AG04450 (cell line): ENCODE measurements at regions not wholly inside any gene's neighbourhood (a gene's known extent, or its start where the extent isn't known, plus 50 kb on each side); places are given as distances from the start of the nearest gene placed in this dataset.

Source experiments
- CTCF ChIA-PET: fragments of 300-600, 350-600 bp; formaldehyde crosslinking; extraction: SDS; loops from one replicate; lab custom pipeline; 2022; ENCODE audit warnings: antibody characterized with exemption, inconsistent platforms; lab: Charles Lee
- POLR2A ChIA-PET: fragments of 350-600 bp; formaldehyde crosslinking; extraction: SDS; loops from one replicate; lab custom pipeline; 2021; ENCODE audit warnings: antibody characterized with exemption, inconsistent platforms; lab: Yijun Ruan, JAX
- DNase-seq: peaks from one replicate; pipeline ENCODE4 v3.0.0-alpha.2; 2011; ENCODE audit warnings: low read depth, low spot score
- H3K27ac ChIP-seq: one replicate; pipeline ENCODE4 v1.5.1; 2012; ENCODE audit warnings: low read depth, low read length, control low read depth
- H3K27me3 ChIP-seq: one replicate; pipeline ENCODE4 v1.6.0; 2012; ENCODE audit warnings: low read length; ENCODE audit not compliant: control insufficient read depth, insufficient read depth
- H3K4me3 ChIP-seq: 2 replicates; pipeline ENCODE4 v1.5.1; 2011; ENCODE audit warnings: mild to moderate bottlenecking, low read depth, low read length, control low read depth
- H3K9me3 ChIP-seq: 2 replicates; pipeline ENCODE4 v1.5.1; 2012; ENCODE audit warnings: low read length; ENCODE audit not compliant: control insufficient read depth, insufficient read depth
- TF ChIP-seq, protein P1 (sequence below): IDR thresholded peaks from 2 replicates; pipeline ENCODE4 v1.5.1; 2011; ENCODE audit warnings: low read depth, low read length, control low read depth, inconsistent platforms

- no peaks in the 10 kb centered on the region for H3K27me3 ChIP-seq
- ChIA-PET POLR2A (no interaction called here), CTCF (no interaction called here)
- no peak overlapping the region for H3K27ac ChIP-seq
- H3K9me3 ChIP-seq: no peaks in the 10 kb centered on the region
- DNase-seq: no peak
- TF ChIP-seq, protein P1, sequence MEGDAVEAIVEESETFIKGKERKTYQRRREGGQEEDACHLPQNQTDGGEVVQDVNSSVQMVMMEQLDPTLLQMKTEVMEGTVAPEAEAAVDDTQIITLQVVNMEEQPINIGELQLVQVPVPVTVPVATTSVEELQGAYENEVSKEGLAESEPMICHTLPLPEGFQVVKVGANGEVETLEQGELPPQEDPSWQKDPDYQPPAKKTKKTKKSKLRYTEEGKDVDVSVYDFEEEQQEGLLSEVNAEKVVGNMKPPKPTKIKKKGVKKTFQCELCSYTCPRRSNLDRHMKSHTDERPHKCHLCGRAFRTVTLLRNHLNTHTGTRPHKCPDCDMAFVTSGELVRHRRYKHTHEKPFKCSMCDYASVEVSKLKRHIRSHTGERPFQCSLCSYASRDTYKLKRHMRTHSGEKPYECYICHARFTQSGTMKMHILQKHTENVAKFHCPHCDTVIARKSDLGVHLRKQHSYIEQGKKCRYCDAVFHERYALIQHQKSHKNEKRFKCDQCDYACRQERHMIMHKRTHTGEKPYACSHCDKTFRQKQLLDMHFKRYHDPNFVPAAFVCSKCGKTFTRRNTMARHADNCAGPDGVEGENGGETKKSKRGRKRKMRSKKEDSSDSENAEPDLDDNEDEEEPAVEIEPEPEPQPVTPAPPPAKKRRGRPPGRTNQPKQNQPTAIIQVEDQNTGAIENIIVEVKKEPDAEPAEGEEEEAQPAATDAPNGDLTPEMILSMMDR: no peak
- H3K4me3 ChIP-seq: no peak overlapping the region
Observed at GRCh38 chr5:167217097-167217743, 1074.2 kb upstream of the WWC1 start.

GRCh38 chr5:167219298-167219697 is 1072.1 kb upstream of the WWC1 start:
- Histone ChIP-seq H3K27ac (no peak overlapping the region), H3K9me3 (no peaks in the 10 kb centered on the region), H3K4me3 (no peak overlapping the region), H3K27me3 (no peaks in the 10 kb centered on the region)
- POLR2A ChIA-PET: no interaction called here
- CTCF ChIA-PET: interaction anchor here (0.6 kb wide), 1 partner anchor 1000 kb away, joined by 4 read pairs; no protein-coding TSS in a partner anchor
- TF ChIP-seq, protein P1: no peak
- no peak for DNase-seq

DNA sequence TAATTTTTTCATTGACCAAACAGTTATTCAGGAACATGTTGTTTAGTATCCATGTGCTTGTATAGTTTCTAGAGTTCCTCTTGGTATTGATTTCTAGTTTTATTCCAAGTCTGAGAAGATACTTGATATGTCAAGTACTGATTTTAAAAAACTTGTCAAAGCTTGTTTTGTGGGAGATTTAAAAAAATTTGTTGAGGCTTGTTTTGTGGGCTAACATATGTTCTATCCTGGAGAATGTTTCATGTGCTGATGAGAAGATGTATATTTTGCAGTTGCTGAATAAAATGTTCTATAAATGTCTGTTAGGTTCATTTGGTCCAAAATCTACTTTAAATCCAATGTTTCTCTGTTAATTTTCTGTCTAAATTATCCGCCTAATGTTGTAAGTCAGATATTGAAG is 1065.1 kb upstream of the WWC1 start:
- peaks cover 12% of the 10 kb centered on the region for H3K9me3 ChIP-seq
- no peaks in the 10 kb centered on the region for H3K27me3 ChIP-seq
- DNase-seq: no peak
- ChIA-PET POLR2A (no interaction called here), CTCF (no interaction called here)
- H3K27ac ChIP-seq: no peak overlapping the region
- H3K4me3 ChIP-seq: no peak overlapping the region
- TF ChIP-seq, protein P1: no peak

- TF ChIP-seq, protein P1: no peak
- Histone ChIP-seq H3K27ac (no peak overlapping the region), H3K27me3 (no peaks in the 10 kb centered on the region), H3K4me3 (no peak overlapping the region), H3K9me3 (peaks cover 12% of the 10 kb centered on the region)
- DNase-seq: no peak
- ChIA-PET CTCF (no interaction called here), POLR2A (no interaction called here)
Observed at GRCh38 chr5:167228134-167228533, 1063.3 kb upstream of the WWC1 start.

DNA sequence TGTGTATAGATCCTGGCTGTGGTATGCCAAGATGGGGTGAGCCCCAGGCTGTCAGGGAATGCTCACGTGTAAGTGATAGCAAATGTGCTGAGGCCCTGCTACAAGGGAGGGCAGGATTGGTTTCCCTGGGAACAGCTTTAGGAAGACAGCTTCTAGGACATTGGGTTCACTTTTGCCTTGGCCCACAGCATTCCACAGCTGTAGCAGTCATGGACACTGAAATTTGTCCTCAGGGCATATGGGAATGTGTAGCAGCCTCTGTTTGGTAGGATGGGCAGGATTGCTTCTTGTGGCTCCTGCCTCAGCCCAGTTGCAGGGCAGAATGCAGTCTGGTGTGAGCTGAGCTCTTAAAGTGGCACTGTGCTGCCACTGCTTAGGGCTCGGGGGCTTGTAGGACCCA is 1061.7 kb upstream of the WWC1 start:
- Histone ChIP-seq H3K27me3 (no peaks in the 10 kb centered on the region), H3K27ac (no peak overlapping the region), H3K4me3 (no peak overlapping the region), H3K9me3 (peaks cover 12% of the 10 kb centered on the region)
- TF ChIP-seq, protein P1: no peak
- DNase-seq: no peak
- CTCF ChIA-PET: no interaction called here
- POLR2A ChIA-PET: no interaction called here
